ENCODE measurements at regions not wholly inside any gene's neighbourhood (a gene's known extent, or its start where the extent isn't known, plus 50 kb on each side); places are given as distances from the start of the nearest gene placed in this dataset.

- Mint-ChIP-seq H3K4me3 (ENCODE audit: low read depth) (no peak overlapping the region), H3K36me3 (ENCODE audit: low read depth) (no peaks in the 10 kb centered on the region), H3K4me1 (ENCODE audit: low read depth) (no peaks in the 10 kb centered on the region), H3K27ac (no peak overlapping the region), H3K27me3 (ENCODE audit: low read depth) (peaks cover 2% of the 10 kb centered on the region), H3K9me3 (no peaks in the 10 kb centered on the region)
- intact Hi-C loops (cut with micrococcal nuclease) = no loop called here
- DNase-seq (ENCODE audit: low spot score) = no peak
These were observed 99.2 kb upstream of the ASAP2 start for GRCh38 chr2:9107168-9108025.

- intact Hi-C loops (cut with micrococcal nuclease) = no loop called here
- no peak overlapping the region for H3K27ac Mint-ChIP-seq
- H3K4me3 Mint-ChIP-seq (ENCODE audit: low read depth) = no peak overlapping the region
- H3K36me3 Mint-ChIP-seq (ENCODE audit: low read depth) = no peaks in the 10 kb centered on the region
- DNase-seq (ENCODE audit: low spot score) = no peak
- no peaks in the 10 kb centered on the region for H3K4me1 Mint-ChIP-seq (ENCODE audit: low read depth)
- H3K9me3 Mint-ChIP-seq = no peaks in the 10 kb centered on the region
- H3K27me3 Mint-ChIP-seq (ENCODE audit: low read depth) = peaks cover 2% of the 10 kb centered on the region
These were observed 100.1 kb upstream of the ASAP2 start for GRCh38 chr2:9106338-9107167.

- no peaks in the 10 kb centered on the region for H3K36me3 Mint-ChIP-seq (ENCODE audit: low read depth)
- no peaks in the 10 kb centered on the region for H3K9me3 Mint-ChIP-seq
- intact Hi-C loops (cut with micrococcal nuclease) = no loop called here
- H3K4me3 Mint-ChIP-seq (ENCODE audit: low read depth) = no peak overlapping the region
- DNase-seq (ENCODE audit: low spot score) = no peak
- H3K27me3 Mint-ChIP-seq (ENCODE audit: low read depth) = peaks cover 2% of the 10 kb centered on the region
- H3K4me1 Mint-ChIP-seq (ENCODE audit: low read depth) = no peaks in the 10 kb centered on the region
- H3K27ac Mint-ChIP-seq = no peak overlapping the region
These were observed 100.8 kb upstream of the ASAP2 start for GRCh38 chr2:9105601-9106337.

GRCh38 chr2:9103663-9104277 is 100.3 kb upstream of the MBOAT2 start:
- Mint-ChIP-seq H3K36me3 (ENCODE audit: low read depth) (no peaks in the 10 kb centered on the region), H3K27me3 (ENCODE audit: low read depth) (peaks cover 2% of the 10 kb centered on the region), H3K27ac (no peak overlapping the region), H3K4me3 (ENCODE audit: low read depth) (no peak overlapping the region), H3K9me3 (no peaks in the 10 kb centered on the region), H3K4me1 (ENCODE audit: low read depth) (peaks cover 8% of the 10 kb centered on the region)
- intact Hi-C loops (cut with micrococcal nuclease) = no loop called here
- no peak for DNase-seq (ENCODE audit: low spot score)

GRCh38 chr2:9102861-9103662 is 99.6 kb upstream of the MBOAT2 start:
- H3K27me3 Mint-ChIP-seq (ENCODE audit: low read depth) = peaks cover 2% of the 10 kb centered on the region
- H3K36me3 Mint-ChIP-seq (ENCODE audit: low read depth) = no peaks in the 10 kb centered on the region
- H3K27ac Mint-ChIP-seq = no peak overlapping the region
- H3K4me1 Mint-ChIP-seq (ENCODE audit: low read depth) = peaks cover 8% of the 10 kb centered on the region
- intact Hi-C loops (cut with micrococcal nuclease) = no loop called here
- no peak for DNase-seq (ENCODE audit: low spot score)
- H3K4me3 Mint-ChIP-seq (ENCODE audit: low read depth) = no peak overlapping the region
- H3K9me3 Mint-ChIP-seq = no peaks in the 10 kb centered on the region

- Mint-ChIP-seq H3K4me1 (ENCODE audit: low read depth) (peaks cover 8% of the 10 kb centered on the region), H3K27me3 (ENCODE audit: low read depth) (peaks cover 2% of the 10 kb centered on the region), H3K9me3 (no peaks in the 10 kb centered on the region), H3K36me3 (ENCODE audit: low read depth) (no peaks in the 10 kb centered on the region), H3K4me3 (ENCODE audit: low read depth) (no peak overlapping the region), H3K27ac (no peak overlapping the region)
- DNase-seq (ENCODE audit: low spot score) = no peak
- intact Hi-C loops (cut with micrococcal nuclease) = no loop called here
These were observed 98.4 kb upstream of the MBOAT2 start for GRCh38 chr2:9101763-9102425.

- no peak for DNase-seq (ENCODE audit: low spot score)
- Mint-ChIP-seq H3K4me1 (ENCODE audit: low read depth) (peaks cover 8% of the 10 kb centered on the region), H3K27me3 (ENCODE audit: low read depth) (peaks cover 3% of the 10 kb centered on the region), H3K36me3 (ENCODE audit: low read depth) (no peaks in the 10 kb centered on the region), H3K4me3 (ENCODE audit: low read depth) (no peak overlapping the region), H3K27ac (no peak overlapping the region), H3K9me3 (no peaks in the 10 kb centered on the region)
- intact Hi-C loops (cut with micrococcal nuclease) = no loop called here
These were observed 96.8 kb upstream of the MBOAT2 start for GRCh38 chr2:9100080-9100876.

- Mint-ChIP-seq H3K4me3 (ENCODE audit: low read depth) (no peak overlapping the region), H3K4me1 (ENCODE audit: low read depth) (peaks cover 8% of the 10 kb centered on the region), H3K27me3 (ENCODE audit: low read depth) (peaks cover 4% of the 10 kb centered on the region), H3K36me3 (ENCODE audit: low read depth) (no peaks in the 10 kb centered on the region), H3K9me3 (no peaks in the 10 kb centered on the region), H3K27ac (no peak overlapping the region)
- intact Hi-C loops (cut with micrococcal nuclease) = no loop called here
- DNase-seq (ENCODE audit: low spot score) = no peak
These were observed 95.9 kb upstream of the MBOAT2 start for GRCh38 chr2:9099341-9099751.

- no peak for DNase-seq (ENCODE audit: low spot score)
- H3K9me3 Mint-ChIP-seq = no peaks in the 10 kb centered on the region
- intact Hi-C loops (cut with micrococcal nuclease) = no loop called here
- peaks cover 9% of the 10 kb centered on the region for H3K27me3 Mint-ChIP-seq (ENCODE audit: low read depth)
- no peak overlapping the region for H3K27ac Mint-ChIP-seq
- no peak overlapping the region for H3K4me3 Mint-ChIP-seq (ENCODE audit: low read depth)
- H3K4me1 Mint-ChIP-seq (ENCODE audit: low read depth) = peaks cover 8% of the 10 kb centered on the region
- H3K36me3 Mint-ChIP-seq (ENCODE audit: low read depth) = no peaks in the 10 kb centered on the region
These were observed 94.4 kb upstream of the MBOAT2 start for GRCh38 chr2:9097892-9098291.

GRCh38 chr2:9097239-9097638 is 93.8 kb upstream of the MBOAT2 start:
- Mint-ChIP-seq H3K4me3 (ENCODE audit: low read depth) (no peak overlapping the region), H3K4me1 (ENCODE audit: low read depth) (peaks cover 8% of the 10 kb centered on the region), H3K27ac (no peak overlapping the region), H3K27me3 (ENCODE audit: low read depth) (peaks cover 13% of the 10 kb centered on the region), H3K9me3 (no peaks in the 10 kb centered on the region), H3K36me3 (ENCODE audit: low read depth) (no peaks in the 10 kb centered on the region)
- no peak for DNase-seq (ENCODE audit: low spot score)
- intact Hi-C loops (cut with micrococcal nuclease) = no loop called here

GRCh38 chr2:9096761-9097160 is 93.3 kb upstream of the MBOAT2 start:
- Mint-ChIP-seq H3K27me3 (ENCODE audit: low read depth) (peaks cover 16% of the 10 kb centered on the region), H3K27ac (no peak overlapping the region), H3K9me3 (no peaks in the 10 kb centered on the region), H3K36me3 (ENCODE audit: low read depth) (no peaks in the 10 kb centered on the region), H3K4me1 (ENCODE audit: low read depth) (peaks cover 8% of the 10 kb centered on the region), H3K4me3 (ENCODE audit: low read depth) (no peak overlapping the region)
- intact Hi-C loops (cut with micrococcal nuclease) = no loop called here
- DNase-seq (ENCODE audit: low spot score) = no peak

Measured in activated T-helper 2 cell treated with anti-CD3 and anti-CD28 coated beads, Interferon-gamma antibody, Interleukin-2, Interleukin-4, amounts not matched to agents 10 μg/mL and 5 μg/mL and 100 μg/mL, durations not matched to agents 14 hours and 24 hours and 36 hours (primary cell).